GM21786 (cell line): ENCODE measurements at regions not wholly inside any gene's neighbourhood (a gene's known extent, or its start where the extent isn't known, plus 50 kb on each side); places are given as distances from the start of the nearest gene placed in this dataset.

Experiments used
- ATAC-seq: cut with Tn5 transposase; IDR thresholded peaks from one replicate; pipeline ENCODE4 v1.9.1; 2021; ENCODE audit not compliant: unreplicated experiment

DNA sequence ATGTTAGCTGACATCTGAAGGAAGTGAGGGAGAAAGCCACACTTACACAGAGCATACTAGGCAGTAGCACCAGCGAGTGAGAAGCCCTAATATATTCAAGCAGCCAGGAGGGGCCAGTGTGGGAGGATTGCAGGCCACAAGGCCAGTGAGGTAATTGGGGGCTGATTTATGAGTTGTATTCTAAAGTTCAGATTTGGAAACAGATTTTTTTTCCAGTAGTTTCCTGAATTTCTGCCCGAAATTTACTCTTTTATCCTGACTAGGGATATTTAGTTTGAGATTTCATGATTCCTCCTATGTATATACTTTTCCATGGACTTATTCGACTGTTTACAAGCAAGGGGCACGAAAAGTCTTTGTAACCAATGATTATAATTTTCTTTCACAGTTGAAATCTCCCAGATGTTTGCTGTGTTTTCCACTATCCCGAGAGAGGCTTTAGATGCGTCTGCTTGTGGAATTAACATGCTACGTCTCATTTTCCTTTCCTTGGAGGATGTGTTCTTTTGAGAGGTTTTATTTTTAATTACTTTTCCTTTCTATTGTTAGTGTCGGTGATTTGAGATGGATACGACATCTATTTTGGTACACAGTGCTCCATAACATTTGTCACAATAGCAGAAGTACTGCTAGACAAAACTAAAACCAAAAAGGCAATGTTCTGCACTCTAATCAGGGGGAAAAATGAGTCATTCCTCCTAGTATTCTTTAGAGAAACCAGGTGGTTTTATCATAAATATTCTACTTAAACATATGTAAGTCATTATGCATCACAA, 356.3 kb upstream of the HSF2 start:
- peak; percentile 63 for ATAC-seq

GRCh38 chr6:122048570-122048969, 350.9 kb upstream of the HSF2 start:
- no peak for ATAC-seq

DNA sequence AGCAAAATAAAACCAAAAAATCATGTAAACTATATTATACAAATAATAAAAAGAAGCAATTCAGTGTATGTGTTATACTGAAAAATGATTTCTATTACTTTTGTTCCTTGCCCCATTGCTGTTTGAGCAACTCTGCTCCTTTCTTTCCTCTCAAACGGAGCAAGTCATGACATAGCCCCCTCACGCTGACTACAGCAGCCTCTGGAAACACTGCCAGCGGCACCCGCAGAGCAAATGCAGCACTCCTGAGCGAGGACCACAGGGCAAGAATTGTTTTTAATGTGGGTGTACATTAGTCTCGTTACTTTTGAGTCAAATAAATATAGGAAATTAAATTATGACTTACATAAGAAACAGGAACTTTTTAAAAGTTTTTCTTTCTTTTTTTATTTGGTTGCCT, 350.1 kb upstream of the HSF2 start:
- no peak for ATAC-seq

GRCh38 chr6:122050242-122050755, 349.2 kb upstream of the HSF2 start:
- no peak for ATAC-seq

- ATAC-seq, result no peak
Measured at GRCh38 chr6:122052346-122052900, 347.0 kb upstream of the HSF2 start.

DNA sequence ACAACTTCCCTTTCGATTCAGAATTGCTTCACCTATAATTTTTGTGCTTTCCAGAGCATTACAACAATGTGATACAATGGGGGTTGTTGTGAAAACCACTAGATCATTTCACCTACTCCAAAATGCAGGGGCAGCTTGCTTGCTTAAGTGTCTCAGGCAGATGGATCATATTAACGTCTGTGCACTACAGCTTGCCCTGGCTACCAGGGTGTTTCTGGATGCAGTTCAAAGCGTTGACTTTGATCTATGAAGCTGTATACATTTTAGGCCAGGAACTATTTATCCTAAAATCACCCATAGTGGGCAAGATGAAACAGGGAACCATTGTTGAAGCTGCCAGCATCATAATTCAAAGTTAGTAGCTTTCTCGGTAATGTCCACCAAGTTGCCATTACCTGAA, 339.5 kb upstream of the HSF2 start:
- ATAC-seq, result no peak

DNA sequence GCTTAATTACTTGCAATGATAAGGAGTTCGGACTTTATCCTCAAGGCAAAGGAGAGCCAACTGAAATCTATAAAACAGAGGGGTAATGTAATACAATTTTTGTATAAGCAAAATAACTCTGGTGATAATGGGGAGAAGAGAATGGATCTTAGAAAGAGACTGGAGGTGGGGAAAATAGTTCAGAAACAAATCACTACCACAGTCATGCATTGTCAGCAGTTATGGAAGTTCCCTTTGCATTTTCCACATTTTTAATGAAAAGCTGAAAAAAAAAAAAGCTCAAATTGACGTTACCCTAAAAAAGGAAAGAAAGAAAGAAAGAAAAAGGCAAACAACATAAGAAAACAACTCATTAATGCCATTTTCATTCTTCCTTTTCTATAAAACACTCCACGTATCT, 337.6 kb upstream of the HSF2 start:
- ATAC-seq, result no peak

GRCh38 chr6:122063076-122063475, 336.4 kb upstream of the HSF2 start:
- no peak for ATAC-seq

DNA sequence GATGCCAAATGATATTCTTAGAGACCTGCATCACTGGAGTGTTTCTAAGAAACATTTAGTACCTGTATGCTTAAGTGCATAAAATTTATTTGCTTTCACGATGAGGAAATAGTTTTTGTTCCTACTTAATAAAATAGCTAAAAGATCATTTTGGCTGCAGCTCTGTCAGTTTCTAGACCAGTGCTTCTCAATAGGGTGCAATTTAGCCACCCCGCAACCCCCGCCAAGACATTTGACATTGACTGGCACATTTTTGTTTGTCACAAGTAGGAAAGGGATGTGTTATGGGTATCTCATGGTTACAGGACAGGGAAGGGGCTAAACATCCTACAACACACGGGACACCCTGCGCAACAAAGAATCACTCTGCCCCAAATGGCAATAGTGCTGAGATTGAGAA, 335.7 kb upstream of the HSF2 start:
- no peak for ATAC-seq

- no peak for ATAC-seq
Measured at GRCh38 chr6:122066200-122066599, 333.3 kb upstream of the HSF2 start.

- ATAC-seq, result no peak
Measured at GRCh38 chr6:122068291-122068769, 331.1 kb upstream of the HSF2 start.

DNA sequence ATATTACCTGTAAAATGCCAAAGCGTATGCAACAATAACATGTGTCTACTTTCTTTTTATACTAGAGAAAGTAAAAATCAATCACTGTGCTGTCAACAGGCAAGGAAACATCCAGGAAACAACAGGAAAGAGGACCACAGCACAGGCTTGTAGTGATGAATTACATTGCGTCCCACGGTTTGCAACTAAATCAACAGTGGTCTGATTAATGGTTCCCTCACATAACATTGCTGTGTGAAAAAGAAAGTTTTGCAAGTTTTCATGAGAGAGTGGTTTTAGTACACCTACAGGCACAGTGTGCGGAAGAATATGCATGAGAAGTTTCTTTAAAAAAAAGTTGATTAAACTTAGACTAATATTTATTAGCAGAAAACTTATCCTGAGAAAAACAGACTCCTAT, 329.5 kb upstream of the HSF2 start:
- no peak for ATAC-seq

- no peak for ATAC-seq
Measured at GRCh38 chr6:122072014-122072647, 327.3 kb upstream of the HSF2 start.

- no peak for ATAC-seq
Measured at GRCh38 chr6:122075084-122075838, 324.2 kb upstream of the HSF2 start.

- no peak for ATAC-seq
Measured at GRCh38 chr6:122075917-122076316, 323.5 kb upstream of the HSF2 start.

- no peak for ATAC-seq
Measured at GRCh38 chr6:122077603-122078002, 321.8 kb upstream of the HSF2 start.

GRCh38 chr6:122078481-122078880, 321.0 kb upstream of the HSF2 start:
- no peak for ATAC-seq

DNA sequence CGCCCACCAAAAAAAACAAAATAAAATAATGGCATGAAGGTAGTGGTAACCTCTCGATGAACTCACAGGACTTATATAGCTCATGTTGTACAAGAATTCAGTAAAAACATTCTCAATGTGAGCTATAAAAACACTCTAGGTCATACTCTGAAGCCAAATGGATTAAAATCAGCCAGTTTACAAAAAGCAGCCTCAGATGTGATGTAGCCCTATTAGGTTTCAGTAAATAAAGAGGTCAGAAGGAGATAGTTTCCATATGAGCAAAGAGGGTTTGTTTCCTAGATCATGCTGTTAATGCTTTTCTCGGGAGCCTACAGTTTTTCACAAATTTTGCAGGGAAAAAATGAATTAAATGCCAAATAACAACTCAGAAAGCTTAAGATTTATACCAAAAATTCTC, 319.5 kb upstream of the HSF2 start:
- no peak for ATAC-seq

DNA sequence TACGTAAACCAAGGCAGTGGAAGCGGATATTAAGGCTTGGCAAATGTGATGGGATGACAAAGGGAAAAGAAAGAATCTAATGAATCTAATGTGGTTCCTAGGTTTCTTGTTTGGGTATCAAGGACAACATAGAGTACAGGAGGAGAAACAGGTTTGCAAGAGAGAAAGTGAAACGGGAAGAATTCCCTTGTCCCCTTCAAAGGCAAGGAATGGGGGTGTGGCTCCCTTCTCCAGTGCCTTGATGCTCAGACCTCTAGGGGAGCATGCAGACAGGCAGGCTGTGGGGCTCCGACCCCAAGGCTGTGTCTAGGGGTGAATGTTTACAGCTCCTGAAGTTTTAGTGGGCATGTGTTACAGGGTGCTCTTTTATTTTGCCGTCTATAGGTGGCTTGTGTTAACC, 317.5 kb upstream of the HSF2 start:
- ATAC-seq, result no peak

DNA sequence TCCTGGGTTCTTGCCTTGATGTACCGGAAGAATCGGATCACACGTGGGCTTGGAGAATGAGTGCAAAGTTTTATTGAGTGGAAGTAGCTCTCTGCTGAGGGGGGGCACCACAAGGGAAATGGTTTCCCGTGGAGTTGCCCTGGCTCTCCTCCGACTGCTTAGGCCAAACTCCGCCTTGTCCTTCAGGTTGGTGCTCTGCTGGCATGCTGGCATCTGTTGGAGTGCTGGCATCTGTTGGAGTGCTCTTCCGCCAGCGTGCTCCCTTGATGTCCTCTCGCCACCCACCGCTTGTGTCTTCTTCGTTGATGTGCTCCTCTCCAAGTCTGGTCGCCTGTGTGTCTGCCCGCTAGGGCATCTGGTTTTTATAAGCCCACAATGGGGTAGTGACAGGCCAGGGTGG, 317.1 kb upstream of the HSF2 start:
- no peak for ATAC-seq

- ATAC-seq, result no peak
Measured at GRCh38 chr6:122092366-122092765, 307.1 kb upstream of the HSF2 start.
